ENCODE measurements at regions not wholly inside any gene's neighbourhood (a gene's known extent, or its start where the extent isn't known, plus 50 kb on each side); places are given as distances from the start of the nearest gene placed in this dataset.

GRCh38 chr5:1943481-1943880 lies 60.8 kb upstream of the IRX4 start:
- Histone ChIP-seq H3K27ac (ENCODE audit: low read depth, low read length, poor library complexity, severe bottlenecking) (no peak overlapping the region), H2AFZ (ENCODE audit: low read length) (no peak overlapping the region), H4K20me1 (ENCODE audit: insufficient read depth, low read length) (no peaks in the 10 kb centered on the region), H3K36me3 (ENCODE audit: insufficient read depth, low read length) (no peaks in the 10 kb centered on the region), H3K4me2 (ENCODE audit: low read length) (no peak overlapping the region), H3K9me2 (ENCODE audit: low read depth, low read length) (no peaks in the 10 kb centered on the region), H3F3A (ENCODE audit: insufficient read depth, low read length) (no peaks in the 10 kb centered on the region), H3K4me1 (ENCODE audit: insufficient read depth, low read length, severe bottlenecking) (no peaks in the 10 kb centered on the region), H3K9ac (ENCODE audit: low read length) (no peak overlapping the region), H3K79me2 (ENCODE audit: insufficient read depth, low read length) (no peaks in the 10 kb centered on the region), H3K27me3 (ENCODE audit: insufficient read depth, low read length) (no peaks in the 10 kb centered on the region; the same call in 1 of the 2 replicates), H3K9me3 (ENCODE audit: low read length) (no peaks in the 10 kb centered on the region), H3K4me3 (ENCODE audit: low read depth, low read length, poor library complexity, severe bottlenecking) (no peak overlapping the region)
- no peak for TF ChIP-seq EZH2 (IDR thresholded peaks at IDR 0.05; ENCODE audit: borderline replicate concordance, low read length)
- no peak for TF ChIP-seq CTCF (IDR thresholded peaks at IDR 0.05; ENCODE audit: low read length)

DNA sequence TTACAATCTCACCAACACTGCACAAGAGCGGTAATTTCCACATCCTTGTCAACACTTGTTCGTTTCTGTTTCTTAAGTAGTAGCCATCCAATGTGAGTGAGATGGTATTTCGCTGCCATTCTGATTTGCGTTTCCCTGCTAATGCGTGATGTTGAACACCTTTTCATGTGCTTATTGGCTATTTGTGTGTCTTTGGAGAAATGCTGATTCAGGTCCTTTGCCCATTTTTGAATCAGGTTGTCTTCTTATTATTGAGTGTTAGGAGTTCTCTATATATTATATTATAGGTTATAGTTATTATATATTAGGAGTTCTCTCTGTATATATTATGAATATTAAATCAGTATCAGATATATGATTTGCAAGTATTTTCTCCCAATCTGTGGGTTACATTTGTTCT lies 59.9 kb upstream of the IRX4 start:
- no peak overlapping the region for H3K27ac ChIP-seq (ENCODE audit: low read depth, low read length, poor library complexity, severe bottlenecking)
- H3K27me3 ChIP-seq (ENCODE audit: insufficient read depth, low read length), result no peaks in the 10 kb centered on the region; the same call in 1 of the 2 replicates
- no peaks in the 10 kb centered on the region for H3K9me3 ChIP-seq (ENCODE audit: low read length)
- H3F3A ChIP-seq (ENCODE audit: insufficient read depth, low read length), result no peaks in the 10 kb centered on the region
- H2AFZ ChIP-seq (ENCODE audit: low read length), result no peak overlapping the region
- H3K4me2 ChIP-seq (ENCODE audit: low read length), result no peak overlapping the region
- TF ChIP-seq EZH2 (IDR thresholded peaks at IDR 0.05; ENCODE audit: borderline replicate concordance, low read length) (no peak), CTCF (IDR thresholded peaks at IDR 0.05; ENCODE audit: low read length) (no peak)
- H3K4me3 ChIP-seq (ENCODE audit: low read depth, low read length, poor library complexity, severe bottlenecking), result no peak overlapping the region
- H3K9ac ChIP-seq (ENCODE audit: low read length), result no peak overlapping the region
- no peaks in the 10 kb centered on the region for H3K9me2 ChIP-seq (ENCODE audit: low read depth, low read length)
- H3K4me1 ChIP-seq (ENCODE audit: insufficient read depth, low read length, severe bottlenecking), result no peaks in the 10 kb centered on the region
- H3K36me3 ChIP-seq (ENCODE audit: insufficient read depth, low read length), result no peaks in the 10 kb centered on the region
- no peaks in the 10 kb centered on the region for H4K20me1 ChIP-seq (ENCODE audit: insufficient read depth, low read length)
- H3K79me2 ChIP-seq (ENCODE audit: insufficient read depth, low read length), result no peaks in the 10 kb centered on the region

DNA sequence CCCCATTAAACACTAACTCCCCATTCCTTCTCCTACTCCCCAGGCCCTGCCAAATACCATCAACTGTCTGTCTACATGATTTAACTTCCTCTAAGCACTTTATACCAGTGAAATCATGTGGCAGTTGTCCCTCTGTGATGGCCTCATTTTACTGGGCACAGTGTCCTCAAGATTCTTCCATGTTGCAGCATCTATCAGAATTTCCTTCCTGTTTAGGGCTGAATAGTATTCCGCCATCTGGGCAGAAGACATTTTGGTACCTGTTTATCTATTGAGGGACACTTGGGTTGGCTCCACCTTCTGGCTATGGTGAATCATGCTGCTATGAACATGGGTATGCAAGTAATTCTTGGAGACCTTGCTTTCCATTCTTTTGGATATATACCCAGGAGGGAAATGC lies 59.4 kb upstream of the IRX4 start:
- no peak overlapping the region for H2AFZ ChIP-seq (ENCODE audit: low read length)
- H3K36me3 ChIP-seq (ENCODE audit: insufficient read depth, low read length), result no peaks in the 10 kb centered on the region
- H3K79me2 ChIP-seq (ENCODE audit: insufficient read depth, low read length), result no peaks in the 10 kb centered on the region
- H3K4me2 ChIP-seq (ENCODE audit: low read length), result no peak overlapping the region
- H3K9me2 ChIP-seq (ENCODE audit: low read depth, low read length), result no peaks in the 10 kb centered on the region
- H3K9me3 ChIP-seq (ENCODE audit: low read length), result no peaks in the 10 kb centered on the region
- no peak overlapping the region for H3K27ac ChIP-seq (ENCODE audit: low read depth, low read length, poor library complexity, severe bottlenecking)
- no peaks in the 10 kb centered on the region for H3F3A ChIP-seq (ENCODE audit: insufficient read depth, low read length)
- no peak overlapping the region for H3K9ac ChIP-seq (ENCODE audit: low read length)
- H3K27me3 ChIP-seq (ENCODE audit: insufficient read depth, low read length), result no peaks in the 10 kb centered on the region; the same call in 1 of the 2 replicates
- no peak overlapping the region for H3K4me3 ChIP-seq (ENCODE audit: low read depth, low read length, poor library complexity, severe bottlenecking)
- TF ChIP-seq CTCF (IDR thresholded peaks at IDR 0.05; ENCODE audit: low read length) (no peak), EZH2 (IDR thresholded peaks at IDR 0.05; ENCODE audit: borderline replicate concordance, low read length) (no peak)
- no peaks in the 10 kb centered on the region for H3K4me1 ChIP-seq (ENCODE audit: insufficient read depth, low read length, severe bottlenecking)
- H4K20me1 ChIP-seq (ENCODE audit: insufficient read depth, low read length), result no peaks in the 10 kb centered on the region

All from OCI-LY1 (cell line).